DMS 273 treated with DMSO at 0.1 percent for 48 hours (cell line): ENCODE measurements at regions not wholly inside any gene's neighbourhood (a gene's known extent, or its start where the extent isn't known, plus 50 kb on each side); places are given as distances from the start of the nearest gene placed in this dataset.
A peak's percentile ranks its signal among the peaks of the same experiment; 100 is the strongest.

Source experiments
- DNase-seq: peaks from one replicate; lab custom pipeline; 2025; lab: John Stamatoyannopoulos, UW

- peak; percentile 74 for DNase-seq
Observed at GRCh38 chr17:81345228-81346089, 49.8 kb upstream of the BAHCC1 start.
